Neural cell (in vitro differentiated cells): ENCODE measurements at regions not wholly inside any gene's neighbourhood (a gene's known extent, or its start where the extent isn't known, plus 50 kb on each side); places are given as distances from the start of the nearest gene placed in this dataset.

Experiments
- H2AFZ ChIP-seq: fragments of 200-600, 300-800 bp; sonication (generic), shearing (Covaris generic); 2 replicates; pipeline ENCODE4 v1.6.0; 2014; ENCODE audit warnings: low read depth, mild to moderate bottlenecking, antibody characterized with exemption, low read length, moderate library complexity
- H3F3A ChIP-seq: fragments of 200-600 bp; shearing (Covaris generic); 2 replicates; pipeline ENCODE4 v1.6.1; 2016; ENCODE audit warnings: mild to moderate bottlenecking, moderate library complexity, mixed read lengths, antibody characterized with exemption, low read length; ENCODE audit not compliant: insufficient read depth, poor library complexity, severe bottlenecking
- H3K27ac ChIP-seq: fragments of 200-600, 300-800 bp; sonication (generic), shearing (Covaris generic); 2 replicates; pipeline ENCODE4 v1.5.1; 2014; ENCODE audit warnings: mild to moderate bottlenecking, low read length, moderate library complexity
- H3K27me3 ChIP-seq: fragments of 300-800, 200-600 bp; sonication (generic), shearing (Covaris generic); 2 replicates; pipeline ENCODE4 v1.6.0; 2014; ENCODE audit warnings: mild to moderate bottlenecking, low read depth, low read length, moderate library complexity; ENCODE audit not compliant: insufficient read depth
- H3K36me3 ChIP-seq: fragments of 300-800, 200-600 bp; sonication (generic), shearing (Covaris generic); 2 replicates; pipeline ENCODE4 v1.5.1; 2014; ENCODE audit warnings: mild to moderate bottlenecking, antibody characterized with exemption, low read length, moderate library complexity; ENCODE audit not compliant: insufficient read depth
- H3K4me2 ChIP-seq: fragments of 300-800, 200-600 bp; sonication (generic), shearing (Covaris generic); 2 replicates; pipeline ENCODE4 v1.6.0; 2014; ENCODE audit warnings: mild to moderate bottlenecking, low read length
- H3K4me3 ChIP-seq: fragments of 300-800, 200-600 bp; sonication (generic), shearing (Covaris generic); 2 replicates; pipeline ENCODE4 v1.5.1; 2014; ENCODE audit warnings: mild to moderate bottlenecking, low read length, moderate library complexity
- H3K79me2 ChIP-seq: fragments of 200-600 bp; shearing (Covaris generic); replicated peaks from 2 replicates; pipeline ENCODE4 v1.6.0; 2014; ENCODE audit warnings: mild to moderate bottlenecking, low read length, moderate library complexity; ENCODE audit not compliant: insufficient read depth
- H3K9ac ChIP-seq: fragments of 300-800, 200-600 bp; sonication (generic), shearing (Covaris generic); 2 replicates; pipeline ENCODE4 v1.6.1; 2016; ENCODE audit warnings: mild to moderate bottlenecking, low read length, mixed read lengths
- H3K9me2 ChIP-seq: fragments of 200-600 bp; shearing (Covaris generic); 2 replicates; pipeline ENCODE4 v1.6.1; 2016; ENCODE audit warnings: mild to moderate bottlenecking, low read length, mixed read lengths; ENCODE audit not compliant: insufficient read depth
- H3K9me3 ChIP-seq: fragments of 200-600, 300-800 bp; sonication (generic), shearing (Covaris generic); 2 replicates; pipeline ENCODE4 v1.6.1; 2016; ENCODE audit warnings: mild to moderate bottlenecking, mixed run types, low read length, moderate library complexity, mixed read lengths
- H4K20me1 ChIP-seq: fragments of 200-600 bp; shearing (Covaris generic); 2 replicates; pipeline ENCODE4 v1.6.1; 2016; ENCODE audit warnings: mild to moderate bottlenecking, mixed run types; ENCODE audit not compliant: insufficient read depth
- EP300 ChIP-seq: fragments of 450-650 bp; conservative IDR thresholded peaks from 2 replicates; pipeline ENCODE4 v1.6.1; 2014; ENCODE audit warnings: antibody characterized with exemption, mild to moderate bottlenecking, moderate library complexity; ENCODE audit not compliant: poor library complexity, severe bottlenecking
- EZH2 ChIP-seq: fragments of 200-600, 300-800 bp; shearing (Covaris generic), sonication (generic); IDR thresholded peaks from 2 replicates; pipeline ENCODE4 v1.6.1; 2014; ENCODE audit warnings: antibody characterized with exemption, low read length, borderline replicate concordance, mild to moderate bottlenecking; ENCODE audit not compliant: insufficient read depth, poor library complexity, severe bottlenecking
- MXI1 ChIP-seq: fragments of 450-650 bp; conservative IDR thresholded peaks from 2 replicates; pipeline ENCODE4 v1.6.1; 2014; ENCODE audit warnings: antibody characterized with exemption, mild to moderate bottlenecking; ENCODE audit not compliant: poor library complexity, severe bottlenecking
- POLR2AphosphoS5 ChIP-seq: IDR thresholded peaks from 2 replicates; pipeline ENCODE4 v1.6.1; 2012
- RAD21 ChIP-seq: fragments of 450-650 bp; conservative IDR thresholded peaks from 2 replicates; pipeline ENCODE4 v1.6.1; 2014; ENCODE audit warnings: antibody characterized with exemption, mild to moderate bottlenecking, moderate library complexity
- SMC3 ChIP-seq: fragments of 450-650 bp; conservative IDR thresholded peaks from 2 replicates; pipeline ENCODE4 v1.6.1; 2014; ENCODE audit warnings: antibody characterized with exemption, mild to moderate bottlenecking, moderate library complexity; ENCODE audit not compliant: poor library complexity
- TAF1 ChIP-seq: IDR thresholded peaks from 2 replicates; pipeline ENCODE4 v1.6.1; 2012; ENCODE audit warnings: low read depth
- TF ChIP-seq, protein P1 (sequence below): fragments of 450-650 bp; IDR thresholded peaks from 2 replicates; pipeline ENCODE4 v1.5.1; 2014; ENCODE audit warnings: antibody characterized with exemption, mild to moderate bottlenecking, moderate library complexity; ENCODE audit not compliant: poor library complexity, severe bottlenecking
- TF ChIP-seq, protein P2 (sequence below): IDR thresholded peaks from 2 replicates; pipeline ENCODE4 v1.6.1; 2012; ENCODE audit warnings: borderline replicate concordance

DNA sequence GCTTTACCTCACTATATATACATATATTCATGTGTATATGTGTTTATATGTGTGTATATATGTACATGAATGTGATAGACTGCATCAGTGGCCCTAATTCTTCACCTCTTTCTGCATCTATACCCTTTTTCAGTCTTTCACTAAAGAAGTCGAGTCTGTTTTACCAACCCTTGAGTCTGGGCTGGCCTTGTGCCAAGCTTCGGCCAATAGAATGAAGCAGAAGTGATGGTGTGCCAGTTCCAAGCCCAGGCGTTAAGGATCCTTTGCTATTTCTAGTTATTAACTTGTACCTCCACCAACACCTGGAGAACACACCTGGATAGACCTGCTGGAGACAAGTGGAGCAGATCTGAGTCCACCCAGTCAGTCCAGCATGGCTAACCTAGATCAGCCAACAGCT lies 61.6 kb upstream of the PPM1J start:
- H3K36me3 ChIP-seq, result no peaks in the 10 kb centered on the region
- no peak overlapping the region for H3K27ac ChIP-seq
- no peaks in the 10 kb centered on the region for H3F3A ChIP-seq
- no peaks in the 10 kb centered on the region for H3K9me3 ChIP-seq
- H3K9me2 ChIP-seq, result no peaks in the 10 kb centered on the region
- H3K27me3 ChIP-seq, result no peaks in the 10 kb centered on the region
- no peaks in the 10 kb centered on the region for H3K79me2 ChIP-seq
- H4K20me1 ChIP-seq, result no peaks in the 10 kb centered on the region
- H3K4me2 ChIP-seq, result no peak overlapping the region
- no peak overlapping the region for H2AFZ ChIP-seq
- H3K4me3 ChIP-seq, result no peak overlapping the region
- TF ChIP-seq EZH2 (no peak), TAF1 (no peak), RAD21 (no peak), SMC3 (no peak), MXI1 (no peak), POLR2AphosphoS5 (no peak), EP300 (no peak)
- TF ChIP-seq, protein P1, sequence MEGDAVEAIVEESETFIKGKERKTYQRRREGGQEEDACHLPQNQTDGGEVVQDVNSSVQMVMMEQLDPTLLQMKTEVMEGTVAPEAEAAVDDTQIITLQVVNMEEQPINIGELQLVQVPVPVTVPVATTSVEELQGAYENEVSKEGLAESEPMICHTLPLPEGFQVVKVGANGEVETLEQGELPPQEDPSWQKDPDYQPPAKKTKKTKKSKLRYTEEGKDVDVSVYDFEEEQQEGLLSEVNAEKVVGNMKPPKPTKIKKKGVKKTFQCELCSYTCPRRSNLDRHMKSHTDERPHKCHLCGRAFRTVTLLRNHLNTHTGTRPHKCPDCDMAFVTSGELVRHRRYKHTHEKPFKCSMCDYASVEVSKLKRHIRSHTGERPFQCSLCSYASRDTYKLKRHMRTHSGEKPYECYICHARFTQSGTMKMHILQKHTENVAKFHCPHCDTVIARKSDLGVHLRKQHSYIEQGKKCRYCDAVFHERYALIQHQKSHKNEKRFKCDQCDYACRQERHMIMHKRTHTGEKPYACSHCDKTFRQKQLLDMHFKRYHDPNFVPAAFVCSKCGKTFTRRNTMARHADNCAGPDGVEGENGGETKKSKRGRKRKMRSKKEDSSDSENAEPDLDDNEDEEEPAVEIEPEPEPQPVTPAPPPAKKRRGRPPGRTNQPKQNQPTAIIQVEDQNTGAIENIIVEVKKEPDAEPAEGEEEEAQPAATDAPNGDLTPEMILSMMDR, result no peak
- TF ChIP-seq, protein P2, sequence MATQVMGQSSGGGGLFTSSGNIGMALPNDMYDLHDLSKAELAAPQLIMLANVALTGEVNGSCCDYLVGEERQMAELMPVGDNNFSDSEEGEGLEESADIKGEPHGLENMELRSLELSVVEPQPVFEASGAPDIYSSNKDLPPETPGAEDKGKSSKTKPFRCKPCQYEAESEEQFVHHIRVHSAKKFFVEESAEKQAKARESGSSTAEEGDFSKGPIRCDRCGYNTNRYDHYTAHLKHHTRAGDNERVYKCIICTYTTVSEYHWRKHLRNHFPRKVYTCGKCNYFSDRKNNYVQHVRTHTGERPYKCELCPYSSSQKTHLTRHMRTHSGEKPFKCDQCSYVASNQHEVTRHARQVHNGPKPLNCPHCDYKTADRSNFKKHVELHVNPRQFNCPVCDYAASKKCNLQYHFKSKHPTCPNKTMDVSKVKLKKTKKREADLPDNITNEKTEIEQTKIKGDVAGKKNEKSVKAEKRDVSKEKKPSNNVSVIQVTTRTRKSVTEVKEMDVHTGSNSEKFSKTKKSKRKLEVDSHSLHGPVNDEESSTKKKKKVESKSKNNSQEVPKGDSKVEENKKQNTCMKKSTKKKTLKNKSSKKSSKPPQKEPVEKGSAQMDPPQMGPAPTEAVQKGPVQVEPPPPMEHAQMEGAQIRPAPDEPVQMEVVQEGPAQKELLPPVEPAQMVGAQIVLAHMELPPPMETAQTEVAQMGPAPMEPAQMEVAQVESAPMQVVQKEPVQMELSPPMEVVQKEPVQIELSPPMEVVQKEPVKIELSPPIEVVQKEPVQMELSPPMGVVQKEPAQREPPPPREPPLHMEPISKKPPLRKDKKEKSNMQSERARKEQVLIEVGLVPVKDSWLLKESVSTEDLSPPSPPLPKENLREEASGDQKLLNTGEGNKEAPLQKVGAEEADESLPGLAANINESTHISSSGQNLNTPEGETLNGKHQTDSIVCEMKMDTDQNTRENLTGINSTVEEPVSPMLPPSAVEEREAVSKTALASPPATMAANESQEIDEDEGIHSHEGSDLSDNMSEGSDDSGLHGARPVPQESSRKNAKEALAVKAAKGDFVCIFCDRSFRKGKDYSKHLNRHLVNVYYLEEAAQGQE, result no peak
- no peak overlapping the region for H3K9ac ChIP-seq

DNA sequence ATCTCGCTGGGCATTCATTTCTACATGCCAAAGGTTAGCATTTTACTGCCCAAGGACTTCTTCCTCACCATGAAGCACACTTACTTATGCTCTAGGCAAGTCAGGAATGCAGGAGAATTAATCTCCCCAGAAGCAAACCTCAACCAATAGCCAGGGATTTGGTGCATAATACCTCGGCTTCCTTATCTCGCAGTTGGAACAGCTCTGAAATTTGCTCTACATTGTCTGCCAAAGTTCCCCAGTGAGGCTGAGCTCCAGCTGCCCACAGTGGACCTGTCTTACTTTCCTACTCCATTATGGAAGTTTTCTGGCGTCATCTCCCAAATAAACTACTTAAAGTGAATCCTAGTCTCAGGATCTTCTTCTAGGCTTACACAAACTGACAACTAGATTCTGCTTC lies 57.6 kb upstream of the PPM1J start:
- Histone ChIP-seq H3K79me2 (no peaks in the 10 kb centered on the region), H3K9me2 (no peaks in the 10 kb centered on the region), H3K9me3 (no peaks in the 10 kb centered on the region), H3K36me3 (no peaks in the 10 kb centered on the region), H3K4me2 (no peak overlapping the region), H3K4me3 (no peak overlapping the region), H3K27ac (no peak overlapping the region), H3F3A (no peaks in the 10 kb centered on the region), H2AFZ (no peak overlapping the region), H4K20me1 (no peaks in the 10 kb centered on the region), H3K27me3 (no peaks in the 10 kb centered on the region), H3K9ac (no peak overlapping the region)
- no peak for TF ChIP-seq POLR2AphosphoS5
- TF ChIP-seq RAD21, result no peak
- TF ChIP-seq EP300, result no peak
- TF ChIP-seq EZH2, result no peak
- no peak for TF ChIP-seq TAF1
- TF ChIP-seq, protein P2, result no peak
- no peak for TF ChIP-seq MXI1
- TF ChIP-seq SMC3, result no peak
- TF ChIP-seq, protein P1, result no peak
